Prostate gland (tissue), 2 donors: ENCODE measurements at regions not wholly inside any gene's neighbourhood (a gene's known extent, or its start where the extent isn't known, plus 50 kb on each side); places are given as distances from the start of the nearest gene placed in this dataset.

Experiments
- POLR2A ChIP-seq: fragments of 450-650 bp; IDR thresholded peaks from one replicate; pipeline ENCODE4 v1.6.1; 2016; ENCODE audit warnings: antibody characterized with exemption, mild to moderate bottlenecking
- POLR2AphosphoS5 ChIP-seq: sonication (generic); formaldehyde crosslinking; IDR thresholded peaks from one replicate; pipeline ENCODE4 v1.6.1; 2017; ENCODE audit warnings: antibody characterized with exemption
- TF ChIP-seq, protein P1 (sequence below), 4 experiments: fragments of 200-600 bp in 2 of 4; fragments of 450-650 bp in 2 of 4; sonication (generic) in 2 of 4; IDR thresholded peaks; 1 replicate in 3 of 4; 2 replicates in 1 of 4; pipeline ENCODE4 v1.5.1; 2016 to 2019; ENCODE audit warnings: antibody characterized with exemption in 4 of 4, mild to moderate bottlenecking in 2 of 4, moderate library complexity in 2 of 4

DNA sequence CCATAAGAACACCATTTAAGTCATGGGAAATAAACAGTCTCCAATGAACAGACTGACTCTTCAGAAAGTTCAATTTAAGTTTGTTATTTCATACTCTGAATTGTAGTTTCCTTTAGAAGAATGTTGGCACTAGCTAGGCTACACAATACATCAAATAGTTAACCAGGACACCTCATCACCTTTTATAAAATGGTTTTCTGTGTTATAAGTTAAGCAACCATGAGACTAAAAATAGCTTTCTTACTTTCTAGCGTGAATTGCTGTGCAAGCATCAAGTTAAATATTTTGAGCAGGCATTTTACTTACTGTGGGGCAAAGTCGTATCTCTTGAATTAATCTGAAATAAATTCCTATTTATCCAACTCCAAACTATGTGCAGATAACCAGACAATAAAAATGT, 1092.6 kb upstream of the SLC39A10 start:
- TF ChIP-seq, protein P1, sequence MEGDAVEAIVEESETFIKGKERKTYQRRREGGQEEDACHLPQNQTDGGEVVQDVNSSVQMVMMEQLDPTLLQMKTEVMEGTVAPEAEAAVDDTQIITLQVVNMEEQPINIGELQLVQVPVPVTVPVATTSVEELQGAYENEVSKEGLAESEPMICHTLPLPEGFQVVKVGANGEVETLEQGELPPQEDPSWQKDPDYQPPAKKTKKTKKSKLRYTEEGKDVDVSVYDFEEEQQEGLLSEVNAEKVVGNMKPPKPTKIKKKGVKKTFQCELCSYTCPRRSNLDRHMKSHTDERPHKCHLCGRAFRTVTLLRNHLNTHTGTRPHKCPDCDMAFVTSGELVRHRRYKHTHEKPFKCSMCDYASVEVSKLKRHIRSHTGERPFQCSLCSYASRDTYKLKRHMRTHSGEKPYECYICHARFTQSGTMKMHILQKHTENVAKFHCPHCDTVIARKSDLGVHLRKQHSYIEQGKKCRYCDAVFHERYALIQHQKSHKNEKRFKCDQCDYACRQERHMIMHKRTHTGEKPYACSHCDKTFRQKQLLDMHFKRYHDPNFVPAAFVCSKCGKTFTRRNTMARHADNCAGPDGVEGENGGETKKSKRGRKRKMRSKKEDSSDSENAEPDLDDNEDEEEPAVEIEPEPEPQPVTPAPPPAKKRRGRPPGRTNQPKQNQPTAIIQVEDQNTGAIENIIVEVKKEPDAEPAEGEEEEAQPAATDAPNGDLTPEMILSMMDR (IDR thresholded peaks at IDR 0.05) = no peak
- TF ChIP-seq POLR2A (no peak), POLR2AphosphoS5 (no peak)
